OCI-LY3 (cell line): ENCODE measurements at regions not wholly inside any gene's neighbourhood (a gene's known extent, or its start where the extent isn't known, plus 50 kb on each side); places are given as distances from the start of the nearest gene placed in this dataset.

Source experiments
- H2AFZ ChIP-seq: fragments of 200-600, 300-600 bp; shearing (Covaris generic); 2 replicates; pipeline ENCODE4 v1.6.0; 2014; ENCODE audit warnings: antibody characterized with exemption, low read depth, low read length
- H3K27ac ChIP-seq: fragments of 200-600, 300-600 bp; sonication (generic); 2 replicates; pipeline ENCODE4 v1.5.1; 2014; ENCODE audit warnings: mild to moderate bottlenecking, low read length, moderate library complexity, mixed read lengths
- H3K27me3 ChIP-seq: fragments of 200-600, 300-600 bp; sonication (generic); 2 replicates; pipeline ENCODE4 v1.6.1; 2014; ENCODE audit warnings: low read depth, low read length, mixed read lengths
- H3K36me3 ChIP-seq: fragments of 200-600, 300-600 bp; sonication (generic); replicated peaks from 2 replicates; pipeline ENCODE3; 2014; ENCODE audit warnings: low read depth, low read length, mixed read lengths
- H3K4me1 ChIP-seq: fragments of 300-600, 200-600 bp; sonication (generic); 2 replicates; pipeline ENCODE4 v1.6.1; 2014; ENCODE audit warnings: low read length, mixed read lengths
- H3K4me2 ChIP-seq: fragments of 200-600, 300-600 bp; sonication (generic); 2 replicates; pipeline ENCODE4 v1.6.1; 2014; ENCODE audit warnings: low read length, mixed read lengths
- H3K4me3 ChIP-seq: fragments of 300-600, 200-600 bp; sonication (generic); 2 replicates; pipeline ENCODE4 v1.5.1; 2014; ENCODE audit warnings: antibody characterized with exemption, mild to moderate bottlenecking, low read length, moderate library complexity
- H3K79me2 ChIP-seq: fragments of 300-600, 200-600 bp; shearing (Covaris generic); 2 replicates; pipeline ENCODE4 v1.6.1; 2014; ENCODE audit warnings: mild to moderate bottlenecking, low read length, mixed read lengths
- H3K9ac ChIP-seq: fragments of 300-600, 200-600 bp; shearing (Covaris generic); 2 replicates; pipeline ENCODE4 v1.6.0; 2014; ENCODE audit warnings: mild to moderate bottlenecking, low read length, moderate library complexity
- H3K9me3 ChIP-seq: fragments of 200-600, 300-600 bp; shearing (Covaris generic); 2 replicates; pipeline ENCODE4 v1.6.1; 2014; ENCODE audit warnings: low read length, mixed read lengths; ENCODE audit not compliant: insufficient read depth
- H4K20me1 ChIP-seq: fragments of 200-600, 300-600 bp; sonication (generic); 2 replicates; pipeline ENCODE4 v1.6.1; 2016; ENCODE audit warnings: low read length, mixed read lengths; ENCODE audit not compliant: insufficient read depth
- EZH2phosphoT487 ChIP-seq: fragments of 200-600 bp; shearing (Covaris generic); IDR thresholded peaks from 2 replicates; pipeline ENCODE4 v1.6.1; 2018; ENCODE audit warnings: antibody characterized with exemption, mixed run types, low read depth
- TF ChIP-seq, protein P1 (sequence below): fragments of 200-600, 300-600 bp; sonication (generic); IDR thresholded peaks from 2 replicates; pipeline ENCODE4 v1.5.1; 2014; ENCODE audit warnings: antibody characterized with exemption, low read length, low read depth

DNA sequence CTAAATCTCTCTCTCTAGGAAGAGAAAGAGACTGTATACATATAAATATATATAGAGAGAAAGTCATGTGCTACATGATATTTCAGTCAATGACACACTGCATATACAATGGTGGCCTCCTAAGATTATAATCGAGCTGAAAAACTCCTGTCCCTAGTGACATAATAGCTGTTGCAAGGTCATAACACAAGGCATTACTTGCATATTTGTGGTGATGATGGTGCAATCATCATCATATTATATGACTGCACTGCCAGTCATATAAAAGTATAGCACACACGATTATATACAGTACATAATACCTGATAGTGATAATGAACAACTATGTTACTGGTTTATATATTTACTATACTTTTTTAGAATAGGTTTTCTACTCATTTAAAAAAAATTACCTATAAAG is 316.7 kb downstream of the FGFR2 start:
- Histone ChIP-seq H3K9ac (no peak overlapping the region), H3K36me3 (no peaks in the 10 kb centered on the region), H2AFZ (no peak overlapping the region), H3K79me2 (no peaks in the 10 kb centered on the region), H4K20me1 (no peaks in the 10 kb centered on the region), H3K9me3 (no peaks in the 10 kb centered on the region), H3K4me2 (no peak overlapping the region), H3K4me3 (no peak overlapping the region), H3K27ac (no peak overlapping the region), H3K4me1 (no peaks in the 10 kb centered on the region), H3K27me3 (peaks cover 17% of the 10 kb centered on the region; the same call in 1 of the 2 replicates)
- TF ChIP-seq, protein P1, sequence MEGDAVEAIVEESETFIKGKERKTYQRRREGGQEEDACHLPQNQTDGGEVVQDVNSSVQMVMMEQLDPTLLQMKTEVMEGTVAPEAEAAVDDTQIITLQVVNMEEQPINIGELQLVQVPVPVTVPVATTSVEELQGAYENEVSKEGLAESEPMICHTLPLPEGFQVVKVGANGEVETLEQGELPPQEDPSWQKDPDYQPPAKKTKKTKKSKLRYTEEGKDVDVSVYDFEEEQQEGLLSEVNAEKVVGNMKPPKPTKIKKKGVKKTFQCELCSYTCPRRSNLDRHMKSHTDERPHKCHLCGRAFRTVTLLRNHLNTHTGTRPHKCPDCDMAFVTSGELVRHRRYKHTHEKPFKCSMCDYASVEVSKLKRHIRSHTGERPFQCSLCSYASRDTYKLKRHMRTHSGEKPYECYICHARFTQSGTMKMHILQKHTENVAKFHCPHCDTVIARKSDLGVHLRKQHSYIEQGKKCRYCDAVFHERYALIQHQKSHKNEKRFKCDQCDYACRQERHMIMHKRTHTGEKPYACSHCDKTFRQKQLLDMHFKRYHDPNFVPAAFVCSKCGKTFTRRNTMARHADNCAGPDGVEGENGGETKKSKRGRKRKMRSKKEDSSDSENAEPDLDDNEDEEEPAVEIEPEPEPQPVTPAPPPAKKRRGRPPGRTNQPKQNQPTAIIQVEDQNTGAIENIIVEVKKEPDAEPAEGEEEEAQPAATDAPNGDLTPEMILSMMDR: no peak
- TF ChIP-seq EZH2phosphoT487: no peak

DNA sequence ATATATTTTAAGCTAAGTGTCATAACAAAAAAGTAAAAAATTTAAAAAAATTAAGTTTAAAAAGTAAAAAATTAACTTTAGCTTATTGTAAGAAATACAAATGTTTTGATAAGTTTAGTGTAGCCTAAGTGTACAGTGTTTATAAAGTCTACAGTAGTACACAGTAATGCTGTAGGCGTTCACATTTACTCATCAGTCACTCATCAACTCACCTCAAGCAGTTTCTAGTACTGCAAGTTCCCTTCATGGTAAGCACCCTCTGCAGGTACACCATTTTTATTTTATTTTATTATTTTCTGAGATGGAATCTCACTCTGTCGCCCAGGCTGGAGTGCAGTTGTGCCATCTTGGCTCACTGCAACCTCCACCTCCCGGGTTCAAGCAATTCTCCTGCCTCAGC is 316.0 kb downstream of the FGFR2 start:
- Histone ChIP-seq H3K9ac (no peak overlapping the region), H3K9me3 (no peaks in the 10 kb centered on the region), H2AFZ (no peak overlapping the region), H3K4me1 (no peaks in the 10 kb centered on the region), H4K20me1 (no peaks in the 10 kb centered on the region), H3K36me3 (no peaks in the 10 kb centered on the region), H3K4me2 (no peak overlapping the region), H3K79me2 (no peaks in the 10 kb centered on the region), H3K27ac (no peak overlapping the region), H3K27me3 (peaks cover 16% of the 10 kb centered on the region; the same call in 1 of the 2 replicates), H3K4me3 (no peak overlapping the region)
- no peak for TF ChIP-seq EZH2phosphoT487
- TF ChIP-seq, protein P1: no peak

DNA sequence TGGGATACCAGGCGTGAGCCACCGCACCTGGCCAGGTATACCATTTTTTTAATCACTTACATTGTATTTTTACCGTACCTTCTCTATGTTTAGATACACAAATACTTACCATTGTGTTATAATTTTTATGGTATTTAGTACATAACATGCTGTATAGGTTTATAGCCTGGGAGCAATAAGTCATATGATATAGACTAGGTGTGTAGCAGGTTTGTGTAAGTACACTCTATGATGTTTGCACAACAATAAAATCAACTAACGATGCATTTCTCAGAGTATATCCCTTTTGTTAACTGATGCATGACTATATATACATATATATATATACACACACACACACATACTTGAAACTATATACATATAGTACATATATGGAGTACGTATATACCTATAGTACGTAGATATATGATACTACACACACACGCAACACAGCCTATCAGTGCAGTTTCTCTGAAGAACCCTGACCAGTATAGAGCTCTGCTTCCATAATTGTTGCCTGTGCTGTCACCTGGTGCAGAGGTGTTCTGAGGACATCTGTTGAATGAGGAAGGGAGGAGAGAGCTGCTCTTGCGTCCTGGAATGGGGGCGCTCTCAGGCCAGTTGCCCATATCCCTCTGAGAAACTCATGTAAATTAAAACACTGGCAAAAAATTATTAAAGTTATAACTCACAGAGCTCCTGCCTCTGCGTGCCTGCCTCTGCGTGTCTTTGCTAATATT is 315.3 kb downstream of the FGFR2 start:
- no peaks in the 10 kb centered on the region for H3K9me3 ChIP-seq
- H3K79me2 ChIP-seq: no peaks in the 10 kb centered on the region
- H3K4me2 ChIP-seq: no peak overlapping the region
- H3K4me3 ChIP-seq: no peak overlapping the region
- no peak overlapping the region for H2AFZ ChIP-seq
- peaks cover 18% of the 10 kb centered on the region; the same call in 1 of the 2 replicates for H3K27me3 ChIP-seq
- H4K20me1 ChIP-seq: no peaks in the 10 kb centered on the region
- TF ChIP-seq EZH2phosphoT487: no peak
- TF ChIP-seq, protein P1: no peak
- no peaks in the 10 kb centered on the region for H3K4me1 ChIP-seq
- H3K27ac ChIP-seq: no peak overlapping the region
- no peak overlapping the region for H3K9ac ChIP-seq
- no peaks in the 10 kb centered on the region for H3K36me3 ChIP-seq

DNA sequence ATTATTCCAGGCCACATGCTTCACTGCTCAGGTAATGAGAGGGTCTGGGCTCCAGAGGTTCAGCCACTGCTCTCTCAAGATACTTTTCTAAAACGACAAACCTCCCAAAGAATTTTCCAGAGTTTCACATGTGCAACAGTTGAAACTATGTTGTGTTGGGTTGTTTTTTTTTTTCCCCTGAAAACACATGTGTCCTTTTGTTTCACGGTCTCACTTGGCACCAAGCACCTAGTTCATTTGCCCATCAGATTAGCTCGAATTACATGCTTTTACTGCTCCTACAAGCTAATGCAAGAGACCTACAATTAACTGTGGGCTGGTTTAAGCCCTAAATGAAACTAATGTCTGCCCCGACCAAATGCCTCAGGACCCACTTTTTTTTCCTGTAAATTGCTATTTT is 313.3 kb downstream of the FGFR2 start:
- no peaks in the 10 kb centered on the region for H3K9me3 ChIP-seq
- H3K27me3 ChIP-seq: peaks cover 22% of the 10 kb centered on the region; the same call in 1 of the 2 replicates
- no peaks in the 10 kb centered on the region for H4K20me1 ChIP-seq
- H3K9ac ChIP-seq: no peak overlapping the region
- no peaks in the 10 kb centered on the region for H3K79me2 ChIP-seq
- no peaks in the 10 kb centered on the region for H3K4me1 ChIP-seq
- no peaks in the 10 kb centered on the region for H3K36me3 ChIP-seq
- H3K4me2 ChIP-seq: no peak overlapping the region
- no peak overlapping the region for H3K4me3 ChIP-seq
- no peak overlapping the region for H2AFZ ChIP-seq
- H3K27ac ChIP-seq: no peak overlapping the region
- no peak for TF ChIP-seq EZH2phosphoT487
- TF ChIP-seq, protein P1: no peak
